ENCODE measurements at regions not wholly inside any gene's neighbourhood (a gene's known extent, or its start where the extent isn't known, plus 50 kb on each side); places are given as distances from the start of the nearest gene placed in this dataset.

DNA sequence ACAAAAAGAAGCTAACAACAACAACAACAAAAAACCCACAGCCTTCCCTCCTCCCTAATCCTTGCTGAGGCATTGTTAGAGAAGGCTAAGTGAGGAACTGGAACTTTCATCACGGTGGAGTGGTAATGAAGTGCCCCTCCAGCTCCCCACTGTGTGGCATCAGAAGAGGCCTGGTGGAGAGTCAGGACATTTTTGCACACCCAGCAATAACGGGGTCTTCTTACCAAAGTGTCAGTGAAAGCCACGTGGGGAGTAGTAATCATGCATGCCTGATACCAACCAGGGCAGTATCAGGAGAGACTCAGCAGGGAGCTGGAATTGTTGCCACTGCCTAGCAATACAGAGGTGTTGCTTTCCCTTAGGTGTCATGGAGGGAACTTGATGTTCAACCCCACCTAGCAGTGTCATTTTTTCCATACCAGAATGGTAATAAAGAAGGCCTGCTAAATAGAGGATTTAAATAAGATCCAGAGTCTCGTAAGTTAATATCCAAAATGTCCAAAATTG is 299.7 kb upstream of the RGS6 start:
- DNase-seq (ENCODE audit: low spot score) = no peak

DNA sequence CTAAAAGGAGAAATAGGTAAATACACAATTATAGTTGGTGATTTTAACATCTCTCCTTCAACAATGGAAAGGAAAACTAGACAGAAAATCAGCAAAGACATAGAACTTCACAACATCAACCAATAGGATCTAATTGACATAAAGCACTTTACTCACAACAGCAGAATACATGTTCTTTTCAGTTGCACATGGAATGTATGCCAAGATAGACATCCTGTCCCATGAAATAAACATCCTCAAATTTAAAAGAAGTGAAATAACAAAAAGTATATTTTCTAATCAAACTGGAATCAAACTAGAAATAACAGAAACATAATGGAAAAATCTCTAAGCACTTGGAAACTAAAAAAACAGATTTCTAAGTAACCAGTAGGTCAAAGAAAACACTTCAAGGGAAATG is 296.2 kb upstream of the RGS6 start:
- no peak for DNase-seq (ENCODE audit: low spot score)

DNA sequence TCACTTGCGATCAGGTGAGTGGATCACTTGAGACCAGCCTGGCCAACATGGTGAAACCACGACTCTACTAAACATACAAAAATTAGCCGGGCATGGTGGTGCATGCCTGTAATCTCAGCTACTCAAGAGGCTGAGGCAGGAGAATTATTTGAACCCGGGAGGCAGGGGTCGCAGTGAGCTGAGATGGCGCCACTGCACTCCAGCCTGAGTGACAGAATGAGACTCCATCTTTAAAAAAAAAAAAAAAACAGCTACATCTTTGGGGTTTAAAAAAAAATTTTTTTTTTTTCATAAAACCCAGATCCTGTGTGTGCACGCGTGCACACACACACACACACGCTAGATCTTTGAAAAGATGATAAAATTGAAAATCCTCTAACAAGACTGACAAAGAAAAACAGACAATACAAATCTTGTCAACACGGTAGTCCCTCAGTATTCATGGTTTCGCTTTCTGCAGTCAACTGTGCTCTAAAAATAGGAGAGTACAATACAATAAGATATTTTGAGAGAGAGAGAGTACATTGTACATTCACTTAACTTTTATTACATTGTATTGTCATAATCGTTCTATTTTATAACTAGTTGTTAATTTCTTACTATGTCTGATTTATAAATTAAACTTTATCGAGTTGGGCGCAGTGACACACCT is 295.3 kb upstream of the RGS6 start:
- DNase-seq (ENCODE audit: low spot score) = no peak

- DNase-seq (ENCODE audit: low spot score) = no peak
Measured at GRCh38 chr14:71638523-71639196, 293.6 kb upstream of the RGS6 start.

DNA sequence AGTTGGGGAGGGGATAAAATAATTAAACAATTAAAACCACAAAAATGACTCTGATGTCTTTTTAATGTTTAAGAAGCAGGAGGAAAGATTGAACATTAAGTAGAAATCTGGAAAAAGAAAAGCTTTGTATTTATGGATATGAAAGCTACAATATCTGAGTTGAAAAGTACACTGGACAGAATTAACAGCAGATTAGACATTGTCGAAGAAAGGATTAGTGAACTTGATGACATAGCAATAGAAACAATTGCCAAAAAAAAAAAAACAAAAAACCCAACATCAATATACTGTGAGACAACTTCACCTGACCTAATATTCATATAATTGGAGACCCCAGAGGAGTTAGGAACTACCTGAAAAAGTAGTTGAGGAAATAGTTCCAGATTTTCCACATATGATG is 289.5 kb upstream of the RGS6 start:
- DNase-seq (ENCODE audit: low spot score) = no peak

DNA sequence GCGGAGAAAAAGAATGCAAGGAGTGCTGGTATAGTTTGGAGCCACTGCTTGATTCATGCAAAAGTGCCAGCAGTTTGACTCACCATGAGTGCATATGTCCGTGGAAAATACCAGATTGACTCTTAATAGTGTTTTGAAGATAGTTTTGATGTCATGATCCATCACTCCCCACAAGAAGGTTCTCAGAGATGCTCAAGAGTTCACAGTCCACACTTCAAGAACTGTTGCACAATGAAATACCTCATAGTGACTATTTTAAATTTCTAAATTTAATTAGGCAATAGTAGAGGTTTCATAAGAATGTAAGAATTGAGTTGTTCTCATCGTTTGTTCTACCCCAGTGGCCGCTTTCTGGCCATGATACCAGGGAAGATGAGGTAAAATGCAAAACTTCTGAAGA is 286.6 kb upstream of the RGS6 start:
- DNase-seq (ENCODE audit: low spot score) = no peak

GRCh38 chr14:71646518-71646917 is 285.7 kb upstream of the RGS6 start:
- no peak for DNase-seq (ENCODE audit: low spot score)

- no peak for DNase-seq (ENCODE audit: low spot score)
Measured at GRCh38 chr14:71647086-71647784, 285.0 kb upstream of the RGS6 start.

DNA sequence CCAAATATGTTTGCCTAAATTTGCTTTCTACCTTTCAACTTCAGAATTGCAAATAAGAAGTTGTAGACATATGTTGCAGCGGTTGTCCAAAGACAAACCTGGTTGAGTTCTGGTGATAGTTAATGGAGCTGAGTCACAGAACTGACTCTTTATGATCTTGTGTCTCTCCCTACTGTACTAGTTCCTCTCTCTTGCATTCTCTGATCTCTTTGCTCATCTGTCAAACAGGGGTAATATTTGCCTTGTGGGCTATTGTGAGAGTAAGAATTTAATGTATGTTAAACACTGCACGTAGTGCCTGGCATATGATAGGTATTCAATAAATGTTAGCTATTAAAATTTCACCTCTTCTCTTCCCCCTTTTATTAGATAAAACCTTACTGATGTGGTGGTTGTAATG is 283.5 kb upstream of the RGS6 start:
- no peak for DNase-seq (ENCODE audit: low spot score)

DNA sequence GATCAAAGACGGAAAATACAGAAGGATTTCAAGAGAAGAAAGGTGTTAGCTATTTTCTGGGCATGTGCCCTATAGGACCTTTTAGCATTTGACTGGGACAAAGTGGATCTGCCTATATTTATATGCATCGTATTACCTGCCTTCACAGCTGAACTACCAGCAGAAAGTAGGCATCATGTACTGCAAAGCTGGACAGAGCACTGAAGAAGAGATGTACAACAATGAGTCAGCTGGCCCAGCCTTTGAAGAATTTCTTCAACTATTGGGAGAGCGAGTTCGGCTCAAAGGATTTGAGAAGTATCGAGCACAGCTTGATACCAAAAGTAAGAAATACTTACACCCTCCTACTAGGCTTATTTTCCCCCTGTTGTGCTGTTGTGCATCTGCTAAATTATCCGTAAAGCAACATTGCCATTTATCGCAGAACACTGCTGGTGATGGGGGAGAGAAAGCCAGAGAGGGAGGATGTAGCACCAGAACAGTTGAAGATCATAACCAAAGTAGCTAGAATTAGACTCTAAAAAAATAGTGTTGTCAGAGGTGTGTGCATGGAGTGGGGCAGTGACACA is 282.0 kb upstream of the RGS6 start:
- no peak for DNase-seq (ENCODE audit: low spot score)

DNA sequence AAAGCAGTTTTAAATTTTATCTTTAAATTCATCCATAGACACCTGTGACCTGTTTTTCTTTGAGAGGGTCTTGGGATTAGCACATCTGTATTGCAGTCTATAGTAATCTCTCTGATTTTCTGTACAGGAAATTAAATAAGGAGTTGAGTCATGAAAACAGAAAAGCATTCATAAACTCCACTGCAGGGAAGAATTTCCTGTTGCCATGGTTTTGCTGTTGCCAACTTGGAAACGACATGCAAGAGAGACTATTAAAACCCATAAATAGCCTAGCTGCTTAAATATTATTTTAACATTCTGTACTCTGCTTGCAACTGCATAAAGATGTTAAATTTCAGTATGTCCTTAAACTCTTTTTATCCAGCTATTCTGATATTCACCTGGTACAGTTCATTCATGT is 281.0 kb upstream of the RGS6 start:
- no peak for DNase-seq (ENCODE audit: low spot score)

DNA sequence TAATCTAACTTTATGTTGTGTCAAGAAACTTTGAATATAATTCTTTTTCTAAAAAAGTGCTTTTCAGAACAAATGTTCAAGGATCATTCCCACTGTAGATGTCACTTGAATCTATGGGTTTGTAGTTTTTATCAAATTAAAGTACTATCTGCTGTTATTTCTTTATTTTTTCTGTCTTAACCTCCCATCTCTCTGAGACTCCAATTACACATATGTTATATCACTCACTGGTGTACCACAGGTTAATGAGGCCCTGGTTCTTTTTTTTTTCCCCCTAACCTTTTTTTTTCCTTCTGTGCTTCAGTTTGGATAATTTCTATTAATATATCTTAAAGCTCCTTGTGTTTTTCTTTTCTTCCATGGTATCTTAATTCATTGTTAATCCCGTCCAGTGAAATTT is 279.9 kb upstream of the RGS6 start:
- no peak for DNase-seq (ENCODE audit: low spot score)

- no peak for DNase-seq (ENCODE audit: low spot score)
Measured at GRCh38 chr14:71654810-71655209, 277.4 kb upstream of the RGS6 start.

DNA sequence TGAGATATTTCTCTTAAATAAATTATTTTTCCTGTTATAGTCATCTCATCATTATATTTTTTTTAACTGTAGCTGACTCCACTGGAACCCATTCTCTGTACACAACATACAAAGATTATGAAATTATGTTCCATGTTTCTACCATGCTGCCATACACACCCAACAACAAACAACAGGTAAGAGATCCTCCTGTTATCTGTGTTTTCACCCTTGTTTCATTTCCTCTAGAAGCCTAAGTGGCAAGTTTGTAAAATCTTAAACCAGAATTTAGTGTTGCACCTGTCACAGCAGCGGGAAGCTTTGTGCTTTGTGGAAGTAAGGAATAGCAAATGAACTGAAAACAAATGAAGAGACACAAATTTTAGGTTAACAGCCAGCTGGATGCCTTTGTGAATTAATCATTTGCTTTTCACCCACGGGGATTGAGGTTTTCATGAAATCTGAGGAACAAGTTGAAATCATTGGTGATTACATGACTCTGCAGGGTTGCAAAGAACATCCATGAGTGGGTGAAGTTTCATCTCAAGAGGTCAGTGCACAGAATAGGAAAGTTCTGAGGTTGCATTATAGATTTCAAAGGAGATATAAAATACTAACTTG is 273.9 kb upstream of the RGS6 start:
- no peak for DNase-seq (ENCODE audit: low spot score)

- DNase-seq (ENCODE audit: low spot score) = peak; percentile 9
Measured at GRCh38 chr14:71659159-71659558, 273.1 kb upstream of the RGS6 start.

DNA sequence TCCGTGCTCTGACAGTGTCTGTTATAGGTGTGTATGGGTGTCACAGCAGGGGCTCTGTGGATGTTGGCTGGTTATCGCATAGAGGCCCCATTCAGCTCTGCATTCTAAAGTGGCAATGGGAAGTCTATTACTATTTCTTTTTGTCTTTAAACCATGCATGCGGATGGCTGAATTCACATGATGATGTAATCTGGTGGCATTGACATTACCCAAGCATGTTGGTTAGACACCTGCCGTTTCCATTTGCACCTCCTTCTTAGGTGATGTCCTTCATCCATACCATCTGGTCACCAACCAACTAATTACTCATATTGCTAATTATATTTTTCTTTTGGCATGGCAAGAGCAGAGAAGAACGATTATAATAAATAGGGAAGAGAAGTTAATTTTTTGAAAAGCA is 270.8 kb upstream of the RGS6 start:
- DNase-seq (ENCODE audit: low spot score) = no peak

DNA sequence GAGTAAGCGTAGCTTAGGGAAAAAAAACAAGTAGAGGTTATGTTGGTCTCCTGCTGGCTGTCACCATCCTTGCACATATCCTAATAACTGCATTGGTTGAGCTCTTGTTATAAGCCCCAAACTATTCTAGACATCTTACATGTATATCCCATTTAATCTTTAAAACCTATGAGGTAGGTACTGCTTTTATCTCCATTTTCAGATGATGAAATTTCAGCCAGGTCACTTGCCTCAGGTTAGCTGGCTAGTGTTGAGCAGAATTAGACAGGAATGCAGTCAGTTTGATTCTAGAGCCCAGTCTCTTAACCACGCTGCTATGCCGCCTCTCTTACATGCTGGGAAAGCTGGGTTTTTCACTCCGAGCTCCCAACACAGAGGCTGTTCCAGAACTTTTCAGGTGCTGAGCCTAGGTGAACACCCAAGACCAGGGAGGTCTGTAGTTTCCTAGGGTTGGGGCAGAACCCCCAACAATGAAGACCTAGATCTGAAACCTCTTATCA is 269.9 kb upstream of the RGS6 start:
- DNase-seq (ENCODE audit: low spot score) = no peak

- DNase-seq (ENCODE audit: low spot score) = peak; percentile 76
Measured at GRCh38 chr14:71665157-71665556, 267.1 kb upstream of the RGS6 start.

GRCh38 chr14:71665781-71666180 is 266.4 kb upstream of the RGS6 start:
- no peak for DNase-seq (ENCODE audit: low spot score)

- DNase-seq (ENCODE audit: low spot score) = no peak
Measured at GRCh38 chr14:71666571-71667145, 265.6 kb upstream of the RGS6 start.

- no peak for DNase-seq (ENCODE audit: low spot score)
Measured at GRCh38 chr14:71668186-71668912, 263.9 kb upstream of the RGS6 start.

Measured in RKO (cell line).